ENCODE measurements at regions not wholly inside any gene's neighbourhood (a gene's known extent, or its start where the extent isn't known, plus 50 kb on each side); places are given as distances from the start of the nearest gene placed in this dataset.
"Not testable (repeated sequence)": the region's sequence is repeated elsewhere in the genome, so short reads cannot be mapped to it uniquely, and the experiment has no call there.

- TF ChIP-seq, protein P1, sequence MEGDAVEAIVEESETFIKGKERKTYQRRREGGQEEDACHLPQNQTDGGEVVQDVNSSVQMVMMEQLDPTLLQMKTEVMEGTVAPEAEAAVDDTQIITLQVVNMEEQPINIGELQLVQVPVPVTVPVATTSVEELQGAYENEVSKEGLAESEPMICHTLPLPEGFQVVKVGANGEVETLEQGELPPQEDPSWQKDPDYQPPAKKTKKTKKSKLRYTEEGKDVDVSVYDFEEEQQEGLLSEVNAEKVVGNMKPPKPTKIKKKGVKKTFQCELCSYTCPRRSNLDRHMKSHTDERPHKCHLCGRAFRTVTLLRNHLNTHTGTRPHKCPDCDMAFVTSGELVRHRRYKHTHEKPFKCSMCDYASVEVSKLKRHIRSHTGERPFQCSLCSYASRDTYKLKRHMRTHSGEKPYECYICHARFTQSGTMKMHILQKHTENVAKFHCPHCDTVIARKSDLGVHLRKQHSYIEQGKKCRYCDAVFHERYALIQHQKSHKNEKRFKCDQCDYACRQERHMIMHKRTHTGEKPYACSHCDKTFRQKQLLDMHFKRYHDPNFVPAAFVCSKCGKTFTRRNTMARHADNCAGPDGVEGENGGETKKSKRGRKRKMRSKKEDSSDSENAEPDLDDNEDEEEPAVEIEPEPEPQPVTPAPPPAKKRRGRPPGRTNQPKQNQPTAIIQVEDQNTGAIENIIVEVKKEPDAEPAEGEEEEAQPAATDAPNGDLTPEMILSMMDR (conservative IDR thresholded peaks at IDR 0.05; ENCODE audit: low read length), result not testable (repeated sequence)
- not testable (repeated sequence) for TF ChIP-seq EZH2phosphoT487 (IDR thresholded peaks at IDR 0.05; ENCODE audit: borderline replicate concordance, low read depth, low read length)
These were observed 152.3 kb downstream of the MTHFS start for GRCh38 chr15:79744485-79744884.
